ENCODE measurements at regions not wholly inside any gene's neighbourhood (a gene's known extent, or its start where the extent isn't known, plus 50 kb on each side); places are given as distances from the start of the nearest gene placed in this dataset.

- no peak overlapping the region for H3K4me3 ChIP-seq (ENCODE audit: low read depth, low read length)
- no peak for DNase-seq (ENCODE audit: low read depth)
- TF ChIP-seq, protein P1, sequence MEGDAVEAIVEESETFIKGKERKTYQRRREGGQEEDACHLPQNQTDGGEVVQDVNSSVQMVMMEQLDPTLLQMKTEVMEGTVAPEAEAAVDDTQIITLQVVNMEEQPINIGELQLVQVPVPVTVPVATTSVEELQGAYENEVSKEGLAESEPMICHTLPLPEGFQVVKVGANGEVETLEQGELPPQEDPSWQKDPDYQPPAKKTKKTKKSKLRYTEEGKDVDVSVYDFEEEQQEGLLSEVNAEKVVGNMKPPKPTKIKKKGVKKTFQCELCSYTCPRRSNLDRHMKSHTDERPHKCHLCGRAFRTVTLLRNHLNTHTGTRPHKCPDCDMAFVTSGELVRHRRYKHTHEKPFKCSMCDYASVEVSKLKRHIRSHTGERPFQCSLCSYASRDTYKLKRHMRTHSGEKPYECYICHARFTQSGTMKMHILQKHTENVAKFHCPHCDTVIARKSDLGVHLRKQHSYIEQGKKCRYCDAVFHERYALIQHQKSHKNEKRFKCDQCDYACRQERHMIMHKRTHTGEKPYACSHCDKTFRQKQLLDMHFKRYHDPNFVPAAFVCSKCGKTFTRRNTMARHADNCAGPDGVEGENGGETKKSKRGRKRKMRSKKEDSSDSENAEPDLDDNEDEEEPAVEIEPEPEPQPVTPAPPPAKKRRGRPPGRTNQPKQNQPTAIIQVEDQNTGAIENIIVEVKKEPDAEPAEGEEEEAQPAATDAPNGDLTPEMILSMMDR (IDR thresholded peaks at IDR 0.05; ENCODE audit: insufficient read depth, low read depth, low read length, missing control alignments) = no peak
Measured at GRCh38 chr21:23162198-23162946, 2164.2 kb downstream of the NCAM2 start.
